NCI-H1105 treated with DMSO at 0.1 percent for 48 hours (cell line): ENCODE measurements at regions not wholly inside any gene's neighbourhood (a gene's known extent, or its start where the extent isn't known, plus 50 kb on each side); places are given as distances from the start of the nearest gene placed in this dataset.
"Not testable (repeated sequence)": the region's sequence is repeated elsewhere in the genome, so short reads cannot be mapped to it uniquely, and the experiment has no call there.

Experiments
- DNase-seq: peaks from one replicate; lab custom pipeline; 2025; lab: John Stamatoyannopoulos, UW

DNA sequence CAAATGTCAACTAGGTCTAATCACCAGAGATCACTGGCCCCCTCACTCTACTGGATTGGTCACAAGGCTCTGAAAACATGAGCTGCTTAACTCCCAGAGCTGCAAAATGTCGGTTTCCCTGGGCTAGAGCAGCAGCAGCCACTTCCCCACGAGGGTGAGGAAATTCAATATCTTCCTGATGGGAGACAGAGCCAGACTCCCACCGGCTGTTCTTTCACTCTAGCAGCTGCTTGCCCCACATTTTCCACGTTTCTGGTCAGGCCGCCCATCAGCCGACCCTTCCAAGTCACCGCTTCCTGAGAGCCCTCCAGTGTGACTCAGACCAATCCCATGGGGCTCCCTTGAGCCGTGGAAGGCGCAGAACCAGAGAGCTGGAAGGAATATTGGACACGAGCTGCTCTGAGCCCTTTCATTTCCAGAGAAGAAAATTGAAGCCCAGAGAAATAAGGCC lies 227.0 kb downstream of the ADAMTS15 start:
- no peak for DNase-seq

DNA sequence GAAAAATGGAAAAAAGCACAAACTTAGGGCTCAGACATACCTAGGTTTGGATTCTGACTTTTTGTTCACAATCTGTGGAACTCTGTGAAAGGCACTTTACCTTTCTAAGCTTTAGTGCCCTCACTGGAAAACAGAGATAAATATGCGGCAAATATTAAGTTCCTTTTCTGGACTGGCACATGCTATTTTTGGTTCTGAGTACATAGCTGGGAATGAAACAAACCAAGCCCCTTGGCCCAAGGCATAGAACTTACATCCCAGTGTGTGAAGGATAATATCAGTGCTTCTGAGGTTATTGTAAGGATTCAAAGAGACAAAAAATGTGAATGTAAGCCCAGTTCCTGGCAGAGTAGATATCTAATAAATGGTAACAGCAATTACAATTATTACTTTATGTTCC lies 227.5 kb downstream of the ADAMTS15 start:
- DNase-seq = no peak

DNA sequence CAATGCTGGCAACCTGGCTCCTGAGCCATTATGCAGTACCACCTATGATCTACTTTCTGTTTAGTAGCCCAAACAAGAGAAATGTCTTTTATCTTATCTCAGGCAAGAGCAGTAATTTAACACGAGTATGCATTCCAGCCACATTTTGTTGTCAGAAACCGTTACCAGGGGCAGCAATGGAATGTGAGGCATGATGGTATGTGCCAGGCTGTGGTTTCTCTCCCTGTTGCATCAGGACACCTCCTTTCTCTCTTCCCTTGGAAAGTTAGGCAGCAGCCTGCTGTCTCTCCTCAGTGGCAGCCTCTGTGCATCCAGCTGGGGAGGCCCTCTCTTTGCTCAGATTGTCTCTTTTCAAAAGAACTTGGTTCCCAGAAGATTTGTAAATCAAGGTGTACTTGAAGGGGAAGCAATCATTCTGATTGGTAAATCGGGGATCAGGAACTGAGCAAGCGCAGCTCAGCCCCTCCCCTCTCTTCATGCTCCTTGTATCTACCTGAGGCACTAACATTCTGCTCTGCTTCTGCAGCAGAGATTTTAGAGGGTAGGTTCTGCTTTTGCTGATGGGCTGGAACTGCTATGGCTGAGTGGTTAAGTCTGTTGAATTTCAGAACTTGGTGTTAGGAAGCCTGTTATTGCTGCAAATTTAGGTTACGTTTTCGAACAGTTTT lies 229.2 kb downstream of the ADAMTS15 start:
- no peak for DNase-seq

DNA sequence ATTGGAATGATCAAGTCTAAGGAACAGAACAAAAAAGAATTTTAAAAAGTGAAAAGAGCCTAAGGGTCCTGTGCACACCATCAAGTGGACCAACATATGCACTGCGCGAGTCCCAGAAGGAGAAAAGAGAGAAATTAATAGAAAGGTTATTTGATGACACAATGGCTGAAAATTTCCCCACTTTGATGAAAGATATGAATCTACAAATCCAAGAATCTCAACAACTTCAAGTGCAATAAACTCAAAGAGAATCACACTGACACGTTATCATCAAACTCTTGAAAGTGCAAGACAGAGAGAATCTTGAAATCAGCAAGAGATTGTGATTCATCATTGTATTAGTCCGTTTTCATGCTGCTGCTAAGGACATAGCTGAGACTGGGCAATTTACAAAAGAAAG lies 230.8 kb downstream of the ADAMTS15 start:
- no peak for DNase-seq

DNA sequence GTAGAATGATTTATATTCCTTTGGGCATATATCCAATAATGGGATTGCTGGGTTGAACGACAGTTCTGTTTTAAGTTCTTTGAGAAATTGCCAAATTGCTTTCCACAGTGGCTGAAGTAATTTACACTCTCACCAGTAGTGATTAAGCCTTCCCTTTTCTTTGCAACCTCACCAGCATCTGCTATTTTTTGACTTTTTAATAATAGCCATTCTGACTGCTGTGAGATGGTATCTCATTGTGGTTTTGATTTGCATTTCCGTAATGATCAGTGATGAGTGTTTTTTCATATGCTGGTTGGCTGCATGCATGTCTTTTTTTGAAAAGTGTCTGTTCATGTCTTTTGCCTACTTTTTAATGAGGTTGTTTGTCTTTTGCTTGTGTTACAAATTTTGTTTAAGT lies 233.8 kb downstream of the SNX19 start:
- DNase-seq = not testable (repeated sequence)

DNA sequence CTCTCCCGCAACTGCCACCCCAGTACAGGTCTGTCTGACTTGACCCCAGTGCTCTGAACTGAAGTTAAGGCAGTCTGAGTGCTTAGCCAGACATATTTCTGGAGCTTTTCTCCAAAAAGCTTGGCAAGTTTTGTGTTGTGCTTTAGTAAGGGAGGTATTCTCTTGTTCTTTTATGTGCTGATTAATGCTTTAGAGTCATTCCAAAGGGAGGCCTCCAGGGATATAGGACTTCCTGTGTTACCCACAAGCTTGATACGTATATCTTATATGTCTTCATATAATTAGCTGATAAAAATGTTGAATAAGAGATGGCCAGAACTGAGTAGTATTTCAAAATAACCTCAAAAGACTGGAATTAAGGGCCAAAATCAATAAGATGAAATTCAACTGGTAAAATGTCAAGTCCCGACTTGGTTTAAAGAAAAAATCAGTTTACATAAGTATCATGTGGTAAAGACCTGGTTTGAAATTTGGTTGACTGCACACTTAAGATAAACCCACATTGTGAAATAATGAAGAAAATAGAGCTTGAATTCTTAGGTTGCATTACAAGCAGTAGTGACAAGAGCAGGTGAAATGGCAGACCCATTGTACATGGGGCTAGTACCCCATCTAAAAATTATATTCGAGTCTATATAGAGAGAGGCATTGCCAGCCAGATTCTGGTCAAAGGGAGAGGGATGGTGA lies 226.9 kb downstream of the SNX19 start:
- DNase-seq = no peak

DNA sequence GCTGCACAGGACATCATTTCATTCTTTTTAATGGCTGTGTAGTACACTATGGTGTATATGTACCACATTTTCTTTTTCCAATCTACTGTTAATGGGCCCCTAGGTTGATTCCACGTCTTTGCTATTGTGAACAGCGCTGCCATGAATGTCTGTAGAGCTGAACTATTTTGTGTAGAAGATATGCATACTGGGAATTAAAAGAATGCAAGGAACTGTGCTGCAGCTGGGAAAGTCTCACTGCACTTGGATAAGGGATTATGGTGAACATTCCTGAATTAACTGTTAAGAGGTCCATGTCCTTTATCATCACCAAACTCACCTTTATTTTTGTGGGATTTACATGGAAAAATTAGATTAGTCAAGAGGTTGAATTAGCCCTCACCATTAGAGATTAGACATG lies 224.7 kb downstream of the SNX19 start:
- no peak for DNase-seq

DNA sequence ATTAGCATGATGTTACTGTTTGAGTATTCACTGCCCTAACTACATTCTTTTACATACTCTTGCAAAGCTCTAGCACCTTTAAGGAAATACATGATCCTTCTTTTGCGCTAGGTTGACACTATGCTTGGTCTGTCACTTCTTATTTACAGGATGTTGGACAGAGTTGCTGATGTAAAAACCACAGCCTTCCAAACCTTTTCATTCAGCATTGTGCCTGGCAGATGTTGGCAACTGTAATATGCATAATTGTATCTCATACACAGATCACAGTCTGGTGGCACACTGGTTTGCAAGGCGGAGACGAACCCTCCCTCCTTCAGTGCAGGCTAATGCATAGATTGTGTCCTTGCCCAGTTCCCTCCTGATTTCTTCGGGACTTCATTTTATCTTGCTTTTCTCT lies 224.1 kb downstream of the SNX19 start:
- DNase-seq = no peak

DNA sequence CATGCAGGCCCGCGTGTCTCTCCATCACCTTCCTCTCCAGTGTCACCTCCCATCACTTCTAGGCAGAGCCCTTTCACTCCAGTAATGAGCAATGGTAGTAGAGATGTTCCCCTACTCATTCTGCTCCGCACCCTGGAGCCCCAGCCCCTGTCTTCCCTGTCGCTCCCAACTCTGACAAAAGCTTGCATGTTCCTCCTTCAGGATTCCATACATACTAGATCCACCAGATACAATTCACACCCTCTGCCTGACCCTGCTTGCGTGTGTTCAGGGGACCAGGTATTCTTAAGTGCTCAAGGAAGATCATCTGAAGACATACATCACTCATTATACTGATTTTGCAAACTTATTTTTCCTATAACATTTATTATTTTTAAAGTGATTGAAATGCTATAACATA lies 222.7 kb downstream of the SNX19 start:
- no peak for DNase-seq

DNA sequence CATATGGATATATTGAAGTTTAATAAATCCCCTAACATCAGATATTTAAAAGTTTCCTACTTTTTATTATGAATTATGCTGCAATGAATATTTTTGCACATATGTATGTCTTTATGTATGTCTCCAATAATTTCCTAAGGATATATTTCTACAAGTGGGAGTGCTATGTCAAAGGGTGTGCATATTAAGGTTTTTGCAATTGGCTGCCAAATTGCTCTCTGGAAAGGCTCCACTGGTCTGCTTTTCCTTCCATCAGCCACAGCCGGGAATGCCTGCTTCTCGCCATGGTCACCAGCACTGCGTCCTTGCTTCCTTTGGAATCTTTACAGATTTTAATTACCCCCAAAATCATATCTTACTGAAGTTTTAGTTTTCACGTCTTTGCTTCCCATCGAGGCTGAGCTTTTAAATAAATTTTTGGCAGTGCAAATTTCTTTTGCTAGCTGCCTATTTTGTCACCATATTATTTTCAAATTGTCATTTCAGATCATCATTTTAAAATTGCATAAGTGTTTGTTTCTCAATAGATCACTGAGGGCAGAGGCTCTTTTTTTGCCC lies 221.7 kb downstream of the SNX19 start:
- DNase-seq = no peak

DNA sequence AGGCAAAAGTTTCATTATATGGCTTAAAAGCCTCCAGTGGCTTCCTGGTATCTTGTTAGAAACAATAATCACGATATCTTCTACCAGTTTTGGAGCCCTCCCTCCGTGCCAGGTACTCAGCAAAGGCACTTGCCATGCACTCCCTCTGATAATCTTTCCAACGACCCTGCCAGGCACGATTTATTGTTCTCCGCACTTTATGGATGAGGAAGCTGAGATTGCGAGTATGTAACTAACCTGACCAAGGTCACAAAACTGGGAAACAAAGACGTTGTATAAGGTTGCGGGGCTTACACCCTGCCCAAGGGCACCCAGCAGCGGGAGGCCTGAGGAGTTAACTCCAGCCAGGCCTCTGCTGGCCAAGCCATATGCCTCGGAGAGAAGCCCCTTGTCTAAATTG lies 218.1 kb downstream of the SNX19 start:
- no peak for DNase-seq

DNA sequence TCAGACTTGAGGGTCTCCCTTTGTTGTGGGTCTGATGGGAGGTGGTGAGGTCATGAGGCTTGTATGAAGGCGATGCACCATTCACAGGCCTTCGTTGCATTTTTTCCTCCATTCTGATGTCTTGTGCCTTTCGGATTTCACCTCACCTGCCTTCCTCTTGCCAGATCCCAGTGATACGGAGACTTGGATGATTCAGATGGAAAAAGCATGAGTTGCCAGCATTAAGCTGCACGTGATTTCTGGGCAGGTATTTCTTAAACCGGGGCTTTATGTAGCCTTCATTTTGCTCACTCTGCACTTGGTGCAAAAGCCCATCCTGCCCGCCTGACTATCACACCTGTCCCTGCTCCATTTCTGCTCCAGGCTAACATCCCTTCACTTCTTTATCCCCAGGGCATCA lies 216.7 kb downstream of the SNX19 start:
- no peak for DNase-seq

DNA sequence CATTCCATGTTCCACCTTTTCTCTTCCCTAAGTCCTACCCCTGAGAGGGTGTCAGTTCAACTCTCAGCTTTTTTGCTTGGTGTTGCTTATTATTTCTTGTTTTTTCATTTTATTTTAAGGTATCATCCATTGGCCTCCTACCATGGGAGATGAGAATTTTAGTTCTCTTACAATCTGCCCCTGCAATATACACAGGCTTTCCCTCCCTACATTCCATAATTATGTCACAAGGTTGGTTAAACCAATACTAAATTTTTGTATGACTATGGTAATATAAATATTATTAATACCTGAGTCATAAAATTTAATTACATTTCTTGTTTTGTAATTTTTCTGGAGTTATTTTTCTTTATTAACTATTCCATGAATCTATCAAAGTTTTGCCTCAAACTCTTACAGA lies 216.2 kb downstream of the SNX19 start:
- no peak for DNase-seq

DNA sequence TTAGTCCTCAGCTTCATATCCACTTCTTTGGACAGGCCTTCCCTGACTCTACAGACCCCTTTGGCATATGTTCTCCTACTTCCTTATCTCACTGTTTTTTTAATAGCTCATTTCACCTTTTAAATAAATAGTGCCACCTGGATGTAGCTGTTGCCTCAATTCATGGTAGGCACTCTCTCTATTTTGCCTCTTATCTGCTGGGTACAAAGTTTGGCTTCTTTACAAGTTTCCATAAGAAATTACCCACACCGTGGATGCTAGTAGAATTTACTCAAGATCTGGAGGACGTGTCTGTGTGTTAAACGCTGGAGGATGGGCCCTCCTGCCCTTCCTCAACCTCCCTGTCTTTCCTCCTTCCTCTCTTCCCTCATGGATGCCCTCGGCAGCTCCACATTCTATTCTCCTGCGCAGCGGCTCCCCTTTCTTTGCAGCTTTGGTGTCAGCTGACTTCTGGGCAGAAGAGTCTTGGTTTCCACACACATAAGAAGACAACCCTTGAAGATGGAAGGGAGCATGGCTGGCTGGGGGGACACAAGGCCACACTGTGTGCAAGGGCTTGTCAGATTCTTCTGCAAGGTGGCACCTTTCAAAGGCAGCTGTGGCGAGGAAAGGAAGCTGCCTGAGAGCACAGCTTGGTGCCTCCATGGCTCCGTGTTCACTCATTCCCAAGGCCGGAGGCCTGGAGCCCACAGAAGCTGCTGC lies 212.6 kb downstream of the SNX19 start:
- DNase-seq = no peak

DNA sequence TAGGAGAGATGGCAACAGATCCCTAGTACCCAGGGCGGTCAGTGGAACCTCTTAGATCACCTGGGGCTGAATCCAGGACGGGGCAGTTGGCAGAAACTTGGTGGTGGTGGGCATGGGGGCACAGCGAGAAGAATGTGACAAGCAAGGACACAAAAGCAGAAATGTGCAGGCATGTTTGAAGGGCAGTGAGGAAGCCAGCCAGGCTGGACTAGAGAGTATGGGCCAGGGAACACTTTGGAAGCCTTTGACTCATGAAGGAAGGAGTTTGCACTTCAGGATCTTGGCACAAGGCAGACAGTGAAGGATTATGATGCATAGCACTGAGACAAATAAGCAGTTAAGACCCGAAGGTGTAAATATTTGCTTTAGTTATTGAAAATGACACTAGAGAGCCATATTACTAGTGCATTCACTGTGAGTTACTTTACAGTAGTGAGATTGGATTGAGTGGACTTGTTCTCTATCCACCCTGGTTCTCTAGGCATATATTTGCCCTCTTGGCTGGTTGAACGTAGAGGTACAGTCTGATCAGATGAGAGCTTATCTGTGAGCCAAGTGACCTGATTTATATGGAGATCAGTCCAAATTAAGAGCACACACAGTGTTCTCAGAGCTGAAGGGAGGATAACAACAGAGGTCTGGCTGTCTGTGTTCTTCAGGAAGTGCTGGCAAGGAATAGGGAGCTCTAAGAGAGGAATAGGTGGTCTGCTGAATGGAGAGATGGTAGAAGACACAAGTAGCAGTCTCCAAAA lies 210.4 kb downstream of the SNX19 start:
- no peak for DNase-seq

DNA sequence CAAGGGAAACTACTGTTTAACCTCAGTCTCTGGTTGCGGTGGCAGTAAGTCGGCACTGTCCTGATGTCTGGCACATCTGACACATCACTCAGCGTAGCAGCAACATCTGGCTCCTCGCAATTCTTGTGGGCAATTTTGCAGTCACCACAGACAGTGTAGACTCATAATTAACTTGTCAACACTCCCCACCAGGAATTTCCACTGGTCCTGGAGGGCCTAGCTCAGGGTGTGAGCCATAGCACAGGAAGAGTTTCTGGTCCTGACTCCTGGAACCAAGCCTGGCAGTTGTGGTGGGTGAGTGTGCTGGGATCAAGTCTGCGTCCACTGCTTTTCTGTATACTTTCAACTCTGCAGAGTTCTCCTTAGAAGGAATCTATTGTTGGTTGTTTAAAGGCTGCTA lies 209.7 kb downstream of the SNX19 start:
- no peak for DNase-seq

DNA sequence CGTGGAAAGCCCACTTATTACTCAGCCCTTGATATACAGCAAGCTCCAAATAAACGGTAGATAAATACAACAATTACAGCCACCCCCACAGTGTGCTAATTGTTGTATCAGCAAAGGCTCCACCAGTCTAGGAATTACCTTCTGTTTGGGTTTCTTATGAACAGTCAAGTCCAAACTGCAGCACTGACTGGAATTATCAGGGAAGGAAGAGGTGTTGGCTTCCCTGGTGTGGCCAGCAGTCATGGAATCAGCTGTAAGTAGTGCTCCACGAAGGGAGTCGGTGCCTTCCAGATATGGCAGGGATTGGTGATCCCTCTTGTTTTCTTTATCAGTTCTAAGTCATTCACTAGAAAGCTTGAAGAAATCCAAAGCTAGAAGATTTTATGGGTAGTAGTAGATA lies 209.1 kb downstream of the SNX19 start:
- no peak for DNase-seq

DNA sequence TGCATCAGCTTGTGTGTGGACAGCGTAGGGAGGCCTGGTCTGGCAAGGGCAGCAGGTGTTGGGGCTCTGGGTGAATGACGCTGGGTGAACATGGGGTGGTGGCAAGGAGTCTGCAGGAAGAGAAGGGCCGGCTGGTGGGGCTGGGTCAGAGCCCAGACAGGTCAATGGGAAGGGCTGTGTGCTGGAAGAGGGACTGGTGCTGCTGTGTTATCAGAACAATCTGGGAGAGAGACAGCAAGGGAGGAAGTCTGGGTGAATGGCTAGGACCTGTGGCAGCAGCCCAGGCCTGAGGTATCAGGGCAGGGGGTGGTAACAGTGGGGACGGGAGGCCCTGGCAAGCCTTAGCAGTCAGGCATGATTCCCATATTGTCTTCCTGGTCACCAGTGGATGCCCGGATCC lies 206.7 kb downstream of the SNX19 start:
- DNase-seq = no peak

DNA sequence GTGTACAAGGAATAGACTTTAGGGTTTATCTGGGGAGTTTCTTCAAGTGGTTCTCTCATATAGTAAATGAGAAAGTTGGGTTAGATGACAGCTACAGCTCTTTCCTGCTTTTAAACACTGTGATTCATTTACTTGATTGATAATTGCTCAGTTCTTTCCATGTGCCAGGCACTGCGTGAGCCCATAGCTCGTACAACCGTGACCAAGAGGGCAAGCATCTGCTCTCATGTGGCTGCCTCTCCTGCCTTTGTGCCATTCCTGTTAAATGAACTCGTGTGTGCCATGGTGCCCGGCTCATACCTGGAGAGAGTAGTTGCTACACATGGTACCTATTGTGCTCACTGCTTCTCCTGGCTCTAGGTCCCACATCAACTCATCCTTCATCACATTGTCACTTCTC lies 206.3 kb downstream of the SNX19 start:
- no peak for DNase-seq

DNA sequence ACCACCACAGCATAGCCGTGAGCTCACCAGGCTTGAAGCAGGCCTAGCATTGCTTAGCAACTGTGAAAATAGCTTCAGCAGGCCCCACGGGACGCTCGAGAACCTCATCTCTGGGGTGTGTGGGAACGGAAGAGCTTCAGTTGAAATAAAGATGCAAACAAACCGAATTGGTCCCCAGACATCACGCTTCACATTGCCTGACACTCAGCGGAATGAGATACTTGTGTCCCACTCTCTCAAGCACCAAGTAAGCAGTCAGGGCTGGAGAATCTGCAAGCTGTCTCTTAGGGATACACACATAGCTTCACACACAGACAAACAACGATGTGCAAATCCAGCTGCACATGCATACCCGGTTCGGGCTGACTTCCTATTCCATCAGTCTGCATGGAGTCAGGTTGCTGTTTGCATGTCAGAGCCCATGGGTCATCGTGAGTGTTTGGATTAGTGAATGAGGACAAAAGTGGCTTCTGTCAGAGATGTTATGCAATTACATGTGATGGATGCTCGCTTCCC lies 205.7 kb downstream of the SNX19 start:
- no peak for DNase-seq

DNA sequence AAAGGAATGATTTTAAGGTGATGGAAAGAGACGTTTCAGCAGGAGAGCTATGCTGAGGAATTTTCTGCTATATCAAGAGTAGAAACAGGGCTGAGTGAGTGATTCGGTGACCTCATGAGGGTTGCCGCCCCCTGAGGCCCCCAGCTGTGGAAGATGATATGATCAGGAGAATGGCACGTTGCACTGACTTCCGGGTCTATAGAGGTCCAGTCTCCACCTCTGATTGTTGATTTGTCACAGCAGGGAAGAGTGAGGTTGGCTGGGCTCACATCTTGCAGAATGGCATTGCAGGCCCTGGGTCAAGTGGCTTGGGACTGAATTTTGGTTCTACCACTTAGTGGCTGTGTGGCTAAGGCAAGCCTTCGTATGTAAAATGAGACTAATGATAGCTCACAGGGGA lies 205.1 kb downstream of the SNX19 start:
- no peak for DNase-seq

DNA sequence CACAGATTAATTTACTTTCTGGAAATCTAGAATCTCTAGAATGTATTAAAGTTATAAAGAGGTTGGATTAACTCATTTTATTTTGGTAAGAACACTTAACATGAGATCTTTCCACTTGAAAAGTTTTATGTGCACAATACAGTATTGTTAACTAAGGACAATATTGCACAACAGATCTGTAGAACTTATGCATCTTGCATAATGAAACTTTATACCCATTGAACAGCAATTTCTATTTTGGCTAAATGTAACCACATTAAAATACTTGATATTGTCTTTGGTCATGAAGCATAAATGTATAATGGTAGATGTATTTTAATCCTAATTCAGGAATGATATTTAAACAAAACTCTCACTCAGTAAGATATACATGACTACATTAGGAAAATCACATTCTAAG lies 203.8 kb downstream of the SNX19 start:
- DNase-seq = no peak
